ENCODE measurements at regions not wholly inside any gene's neighbourhood (a gene's known extent, or its start where the extent isn't known, plus 50 kb on each side); places are given as distances from the start of the nearest gene placed in this dataset.

DNA sequence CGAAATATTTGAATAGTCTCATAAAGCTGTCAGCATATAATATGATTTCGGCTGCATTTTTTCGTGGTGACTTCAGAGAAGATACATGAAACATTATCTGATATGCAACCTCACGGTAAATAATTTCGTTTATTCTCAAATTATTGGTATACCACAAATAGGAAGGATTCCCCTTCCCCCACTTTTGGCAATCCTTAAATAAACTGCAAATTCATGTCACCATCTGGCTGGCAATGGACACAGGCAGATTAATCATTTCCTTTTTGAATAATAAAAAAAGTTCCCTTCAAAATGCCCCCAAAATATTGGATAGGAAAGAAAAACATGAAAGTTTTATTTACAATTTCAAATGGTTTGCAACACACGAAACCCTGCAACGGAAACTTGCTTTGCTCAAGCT lies 234.5 kb upstream of the MEOX2 start:
- no peak for TF ChIP-seq EZH2 (IDR thresholded peaks at IDR 0.05; ENCODE audit: insufficient read depth, low read length)
- TF ChIP-seq, protein P1, sequence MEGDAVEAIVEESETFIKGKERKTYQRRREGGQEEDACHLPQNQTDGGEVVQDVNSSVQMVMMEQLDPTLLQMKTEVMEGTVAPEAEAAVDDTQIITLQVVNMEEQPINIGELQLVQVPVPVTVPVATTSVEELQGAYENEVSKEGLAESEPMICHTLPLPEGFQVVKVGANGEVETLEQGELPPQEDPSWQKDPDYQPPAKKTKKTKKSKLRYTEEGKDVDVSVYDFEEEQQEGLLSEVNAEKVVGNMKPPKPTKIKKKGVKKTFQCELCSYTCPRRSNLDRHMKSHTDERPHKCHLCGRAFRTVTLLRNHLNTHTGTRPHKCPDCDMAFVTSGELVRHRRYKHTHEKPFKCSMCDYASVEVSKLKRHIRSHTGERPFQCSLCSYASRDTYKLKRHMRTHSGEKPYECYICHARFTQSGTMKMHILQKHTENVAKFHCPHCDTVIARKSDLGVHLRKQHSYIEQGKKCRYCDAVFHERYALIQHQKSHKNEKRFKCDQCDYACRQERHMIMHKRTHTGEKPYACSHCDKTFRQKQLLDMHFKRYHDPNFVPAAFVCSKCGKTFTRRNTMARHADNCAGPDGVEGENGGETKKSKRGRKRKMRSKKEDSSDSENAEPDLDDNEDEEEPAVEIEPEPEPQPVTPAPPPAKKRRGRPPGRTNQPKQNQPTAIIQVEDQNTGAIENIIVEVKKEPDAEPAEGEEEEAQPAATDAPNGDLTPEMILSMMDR (IDR thresholded peaks at IDR 0.05; ENCODE audit: insufficient read depth, low read depth, low read length): no peak

Measured in astrocyte (in vitro differentiated cells and primary cell).